ENCODE measurements at regions not wholly inside any gene's neighbourhood (a gene's known extent, or its start where the extent isn't known, plus 50 kb on each side); places are given as distances from the start of the nearest gene placed in this dataset.
"Not testable (repeated sequence)": the region's sequence is repeated elsewhere in the genome, so short reads cannot be mapped to it uniquely, and the experiment has no call there.

DNA sequence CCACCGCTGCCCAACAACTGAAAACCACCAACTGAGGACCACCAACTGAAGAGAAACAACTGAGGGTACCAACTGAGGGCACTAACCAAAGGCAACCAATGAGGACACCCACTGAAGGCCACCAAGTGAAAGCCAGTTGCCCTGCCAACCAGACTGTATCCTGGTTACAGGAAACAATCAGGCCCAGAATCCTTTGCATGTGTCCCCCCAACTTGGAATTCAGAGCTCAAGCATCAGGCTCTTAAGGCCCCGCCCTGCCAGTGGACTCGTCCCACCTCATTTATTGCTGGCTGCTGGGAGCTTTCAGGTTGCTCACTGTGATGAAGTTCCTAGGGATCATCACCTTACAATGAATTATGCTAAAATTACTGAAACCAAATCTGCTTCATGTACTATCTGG lies 76.6 kb upstream of the ABI1 start:
- Histone ChIP-seq H2AK5ac (ENCODE audit: low read length) (no peak overlapping the region), H3K79me2 (ENCODE audit: control insufficient read depth, insufficient read depth, low read length, poor library complexity) (no peaks in the 10 kb centered on the region), H3K79me1 (ENCODE audit: low read length) (no peaks in the 10 kb centered on the region), H4K8ac (ENCODE audit: low read depth, low read length) (no peak overlapping the region), H3K23ac (ENCODE audit: low read length) (no peak overlapping the region), H3K27ac (ENCODE audit: low read depth, low read length) (no peak overlapping the region), H3K4me1 (ENCODE audit: control insufficient read depth in 1 of 2, insufficient read depth in 2 of 2, low read length in 2 of 2) (no peaks in the 10 kb centered on the region), H3K4me3 (ENCODE audit: low read depth, low read length) (no peak overlapping the region), H2BK120ac (ENCODE audit: insufficient read depth, low read length, poor library complexity) (no peak overlapping the region), H3K9me3 (ENCODE audit: insufficient read depth, low read depth, low read length) (no peaks in the 10 kb centered on the region), H3K4me2 (ENCODE audit: low read length) (no peak overlapping the region), H4K91ac (ENCODE audit: low read depth, low read length) (no peak overlapping the region), H2BK5ac (ENCODE audit: low read depth, low read length, poor library complexity) (no peak overlapping the region), H3K4ac (ENCODE audit: low read depth, low read length) (no peak overlapping the region), H3K18ac (ENCODE audit: low read length) (no peak overlapping the region), H3K14ac (ENCODE audit: low read length) (no peak overlapping the region), H3K9ac (ENCODE audit: low read length) (no peak overlapping the region), H2BK12ac (ENCODE audit: low read length) (no peak overlapping the region), H4K12ac (ENCODE audit: low read depth, low read length) (no peak overlapping the region), H2AFZ (ENCODE audit: insufficient read depth, low read length, poor library complexity) (no peak overlapping the region), H3K27me3 (ENCODE audit: insufficient read depth, low read length) (no peaks in the 10 kb centered on the region), H3K36me3 (ENCODE audit: control insufficient read depth in 1 of 2, insufficient read depth in 2 of 2, low read length in 2 of 2) (no peaks in the 10 kb centered on the region)
- no CpG with 5 or more reads among the region's 3 CpGs for WGBS (ENCODE audit: extremely low coverage, insufficient coverage, insufficient read length)
- no peak for DNase-seq

DNA sequence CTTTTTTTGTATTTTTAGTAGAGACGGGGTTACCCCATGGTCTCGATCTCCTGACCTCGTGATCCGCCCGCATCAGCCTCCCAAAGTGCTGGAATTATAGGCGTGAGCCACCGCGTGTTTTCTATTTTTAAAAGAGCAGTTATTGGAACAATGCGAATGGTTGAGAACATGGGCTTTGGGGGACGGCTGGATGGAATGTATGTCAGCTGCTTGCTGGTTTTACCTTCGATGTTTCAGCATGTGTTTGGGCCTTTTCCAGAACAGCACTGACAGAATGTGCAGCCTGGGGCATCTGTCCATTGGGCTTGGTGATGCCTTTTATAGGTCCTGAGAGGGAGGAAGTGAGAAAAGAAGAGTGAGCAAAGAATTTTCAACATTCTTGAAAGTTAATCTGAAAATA lies 73.4 kb upstream of the ABI1 start:
- WGBS (ENCODE audit: extremely low coverage, insufficient coverage, insufficient read length): no CpG with 5 or more reads among the region's 11 CpGs
- not testable (repeated sequence) for H3K4me1 ChIP-seq (ENCODE audit: control insufficient read depth in 1 of 2, insufficient read depth in 2 of 2, low read length in 2 of 2)

GRCh38 chr10:26932576-26932975 lies 71.8 kb upstream of the ABI1 start:
- H3K27me3 ChIP-seq (ENCODE audit: insufficient read depth, low read length): no peaks in the 10 kb centered on the region
- peaks cover 0 to 3% of the 10 kb centered on the region in 2 experiments for H3K4me1 ChIP-seq (ENCODE audit: control insufficient read depth in 1 of 2, insufficient read depth in 2 of 2, low read length in 2 of 2)
- H3K18ac ChIP-seq (ENCODE audit: low read length): no peak overlapping the region
- no peak overlapping the region for H2BK120ac ChIP-seq (ENCODE audit: insufficient read depth, low read length, poor library complexity)
- H2BK5ac ChIP-seq (ENCODE audit: low read depth, low read length, poor library complexity): no peak overlapping the region
- H3K4me2 ChIP-seq (ENCODE audit: low read length): no peak overlapping the region
- H3K79me2 ChIP-seq (ENCODE audit: control insufficient read depth, insufficient read depth, low read length, poor library complexity): no peaks in the 10 kb centered on the region
- WGBS (ENCODE audit: extremely low coverage, insufficient coverage, insufficient read length): no CpG with 5 or more reads among the region's 2 CpGs
- H4K91ac ChIP-seq (ENCODE audit: low read depth, low read length): no peak overlapping the region
- H4K12ac ChIP-seq (ENCODE audit: low read depth, low read length): no peak overlapping the region
- H3K4me3 ChIP-seq (ENCODE audit: low read depth, low read length): no peak overlapping the region
- H3K23ac ChIP-seq (ENCODE audit: low read length): no peak overlapping the region
- H3K14ac ChIP-seq (ENCODE audit: low read length): no peak overlapping the region
- no peak overlapping the region for H2BK12ac ChIP-seq (ENCODE audit: low read length)
- DNase-seq: no peak
- no peak overlapping the region for H3K4ac ChIP-seq (ENCODE audit: low read depth, low read length)
- no peak overlapping the region for H3K9ac ChIP-seq (ENCODE audit: low read length)
- H3K27ac ChIP-seq (ENCODE audit: low read depth, low read length): no peak overlapping the region
- no peaks in the 10 kb centered on the region for H3K9me3 ChIP-seq (ENCODE audit: insufficient read depth, low read depth, low read length)
- no peak overlapping the region for H2AK5ac ChIP-seq (ENCODE audit: low read length)
- H2AFZ ChIP-seq (ENCODE audit: insufficient read depth, low read length, poor library complexity): no peak overlapping the region
- H3K36me3 ChIP-seq (ENCODE audit: control insufficient read depth in 1 of 2, insufficient read depth in 2 of 2, low read length in 2 of 2): no peaks in the 10 kb centered on the region
- H3K79me1 ChIP-seq (ENCODE audit: low read length): no peaks in the 10 kb centered on the region
- H4K8ac ChIP-seq (ENCODE audit: low read depth, low read length): no peak overlapping the region

More for the DNA sequence above, 73.4 kb upstream of the ABI1 start:
- not testable (repeated sequence) for H4K91ac ChIP-seq (ENCODE audit: low read depth, low read length); H3K9ac ChIP-seq (ENCODE audit: low read length); DNase-seq; H3K23ac ChIP-seq (ENCODE audit: low read length); H3K79me2 ChIP-seq (ENCODE audit: control insufficient read depth, insufficient read depth, low read length, poor library complexity); H2AK5ac ChIP-seq (ENCODE audit: low read length); H3K4ac ChIP-seq (ENCODE audit: low read depth, low read length); H4K12ac ChIP-seq (ENCODE audit: low read depth, low read length); H2BK12ac ChIP-seq (ENCODE audit: low read length); H4K8ac ChIP-seq (ENCODE audit: low read depth, low read length); H3K36me3 ChIP-seq (ENCODE audit: control insufficient read depth in 1 of 2, insufficient read depth in 2 of 2, low read length in 2 of 2); H2AFZ ChIP-seq (ENCODE audit: insufficient read depth, low read length, poor library complexity); H3K14ac ChIP-seq (ENCODE audit: low read length); H3K79me1 ChIP-seq (ENCODE audit: low read length); H2BK5ac ChIP-seq (ENCODE audit: low read depth, low read length, poor library complexity); H3K9me3 ChIP-seq (ENCODE audit: insufficient read depth, low read depth, low read length); H3K27me3 ChIP-seq (ENCODE audit: insufficient read depth, low read length); H3K27ac ChIP-seq (ENCODE audit: low read depth, low read length); H3K4me2 ChIP-seq (ENCODE audit: low read length); H3K18ac ChIP-seq (ENCODE audit: low read length); H2BK120ac ChIP-seq (ENCODE audit: insufficient read depth, low read length, poor library complexity); H3K4me3 ChIP-seq (ENCODE audit: low read depth, low read length)

DNA sequence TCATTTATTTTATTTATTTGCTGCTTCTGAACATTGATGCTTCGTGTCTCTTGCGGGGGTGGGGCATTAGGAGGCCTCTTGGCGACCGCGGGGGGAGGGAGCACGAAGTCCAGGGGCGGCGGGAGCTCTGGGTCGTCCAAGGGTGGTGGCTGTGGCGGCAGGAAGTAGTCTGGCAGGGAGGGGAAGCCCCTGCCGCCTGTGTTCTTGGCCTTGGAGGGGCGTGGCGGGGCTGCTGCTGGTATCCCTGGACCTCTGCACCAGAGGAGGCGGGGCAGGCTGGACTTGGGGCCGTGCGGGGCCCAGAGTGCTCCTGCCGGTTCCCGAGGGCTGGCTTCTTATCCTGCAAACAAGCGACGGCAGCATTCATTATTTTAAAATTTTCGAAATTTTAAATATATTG lies 70.5 kb upstream of the ABI1 start:
- no peak overlapping the region for H4K91ac ChIP-seq (ENCODE audit: low read depth, low read length)
- H3K9ac ChIP-seq (ENCODE audit: low read length): no peak overlapping the region
- peak overlapping the region; percentile 40 for H3K4me2 ChIP-seq (ENCODE audit: low read length)
- no peak overlapping the region for H3K4me3 ChIP-seq (ENCODE audit: low read depth, low read length)
- WGBS (ENCODE audit: extremely low coverage, insufficient coverage, insufficient read length): no CpG with 5 or more reads among the region's 21 CpGs
- no peak overlapping the region for H2AK5ac ChIP-seq (ENCODE audit: low read length)
- H2BK120ac ChIP-seq (ENCODE audit: insufficient read depth, low read length, poor library complexity): no peak overlapping the region
- H3K4ac ChIP-seq (ENCODE audit: low read depth, low read length): no peak overlapping the region
- no peaks in the 10 kb centered on the region for H3K9me3 ChIP-seq (ENCODE audit: insufficient read depth, low read depth, low read length)
- DNase-seq: peak; percentile 59
- H2AFZ ChIP-seq (ENCODE audit: insufficient read depth, low read length, poor library complexity): peak overlapping the region; percentile 68
- H3K18ac ChIP-seq (ENCODE audit: low read length): no peak overlapping the region
- peak overlapping the region; percentile 72 for H4K12ac ChIP-seq (ENCODE audit: low read depth, low read length)
- no peaks in the 10 kb centered on the region for H3K27me3 ChIP-seq (ENCODE audit: insufficient read depth, low read length)
- H3K27ac ChIP-seq (ENCODE audit: low read depth, low read length): no peak overlapping the region
- no peaks in the 10 kb centered on the region for H3K79me2 ChIP-seq (ENCODE audit: control insufficient read depth, insufficient read depth, low read length, poor library complexity)
- H3K79me1 ChIP-seq (ENCODE audit: low read length): no peaks in the 10 kb centered on the region
- H2BK5ac ChIP-seq (ENCODE audit: low read depth, low read length, poor library complexity): no peak overlapping the region
- H3K4me1 ChIP-seq (ENCODE audit: control insufficient read depth in 1 of 2, insufficient read depth in 2 of 2, low read length in 2 of 2): peaks cover 0 to 3% of the 10 kb centered on the region in 2 experiments
- H2BK12ac ChIP-seq (ENCODE audit: low read length): no peak overlapping the region
- no peak overlapping the region for H4K8ac ChIP-seq (ENCODE audit: low read depth, low read length)
- H3K36me3 ChIP-seq (ENCODE audit: control insufficient read depth in 1 of 2, insufficient read depth in 2 of 2, low read length in 2 of 2): no peaks in the 10 kb centered on the region
- no peak overlapping the region for H3K23ac ChIP-seq (ENCODE audit: low read length)
- no peak overlapping the region for H3K14ac ChIP-seq (ENCODE audit: low read length)

All from trophoblast cell (in vitro differentiated cells and primary cell).